ENCODE measurements at regions not wholly inside any gene's neighbourhood (a gene's known extent, or its start where the extent isn't known, plus 50 kb on each side); places are given as distances from the start of the nearest gene placed in this dataset.
A peak's percentile ranks its signal among the peaks of the same experiment; 100 is the strongest.

DNA sequence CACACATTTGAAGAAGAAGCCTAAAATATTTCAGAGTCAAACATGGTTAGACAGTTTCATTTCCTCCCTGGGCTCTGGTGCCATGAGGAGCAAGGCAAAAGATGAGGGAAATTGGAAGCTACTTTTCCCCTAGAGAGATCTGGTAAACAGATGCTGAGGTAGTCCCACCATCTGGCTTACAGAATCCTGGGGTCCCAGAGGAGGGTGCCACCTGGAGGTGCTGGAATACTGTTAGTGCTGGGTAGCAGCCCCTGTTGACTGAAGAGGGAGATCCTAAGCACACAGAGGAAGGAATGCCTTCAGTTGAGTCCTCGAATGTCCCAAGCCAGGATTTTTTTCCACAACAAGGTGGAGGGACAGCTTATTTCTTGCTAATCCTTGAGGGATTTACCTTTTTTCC lies 160.1 kb downstream of the FZD1 start:
- TF ChIP-seq, protein P1, sequence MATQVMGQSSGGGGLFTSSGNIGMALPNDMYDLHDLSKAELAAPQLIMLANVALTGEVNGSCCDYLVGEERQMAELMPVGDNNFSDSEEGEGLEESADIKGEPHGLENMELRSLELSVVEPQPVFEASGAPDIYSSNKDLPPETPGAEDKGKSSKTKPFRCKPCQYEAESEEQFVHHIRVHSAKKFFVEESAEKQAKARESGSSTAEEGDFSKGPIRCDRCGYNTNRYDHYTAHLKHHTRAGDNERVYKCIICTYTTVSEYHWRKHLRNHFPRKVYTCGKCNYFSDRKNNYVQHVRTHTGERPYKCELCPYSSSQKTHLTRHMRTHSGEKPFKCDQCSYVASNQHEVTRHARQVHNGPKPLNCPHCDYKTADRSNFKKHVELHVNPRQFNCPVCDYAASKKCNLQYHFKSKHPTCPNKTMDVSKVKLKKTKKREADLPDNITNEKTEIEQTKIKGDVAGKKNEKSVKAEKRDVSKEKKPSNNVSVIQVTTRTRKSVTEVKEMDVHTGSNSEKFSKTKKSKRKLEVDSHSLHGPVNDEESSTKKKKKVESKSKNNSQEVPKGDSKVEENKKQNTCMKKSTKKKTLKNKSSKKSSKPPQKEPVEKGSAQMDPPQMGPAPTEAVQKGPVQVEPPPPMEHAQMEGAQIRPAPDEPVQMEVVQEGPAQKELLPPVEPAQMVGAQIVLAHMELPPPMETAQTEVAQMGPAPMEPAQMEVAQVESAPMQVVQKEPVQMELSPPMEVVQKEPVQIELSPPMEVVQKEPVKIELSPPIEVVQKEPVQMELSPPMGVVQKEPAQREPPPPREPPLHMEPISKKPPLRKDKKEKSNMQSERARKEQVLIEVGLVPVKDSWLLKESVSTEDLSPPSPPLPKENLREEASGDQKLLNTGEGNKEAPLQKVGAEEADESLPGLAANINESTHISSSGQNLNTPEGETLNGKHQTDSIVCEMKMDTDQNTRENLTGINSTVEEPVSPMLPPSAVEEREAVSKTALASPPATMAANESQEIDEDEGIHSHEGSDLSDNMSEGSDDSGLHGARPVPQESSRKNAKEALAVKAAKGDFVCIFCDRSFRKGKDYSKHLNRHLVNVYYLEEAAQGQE (tag by site-specific recombination; IDR thresholded peaks at IDR 0.05): no peak
- TF ChIP-seq ZNF558 (tag by site-specific recombination; IDR thresholded peaks at IDR 0.05) (no peak), CTCF (tag by site-specific recombination; IDR thresholded peaks at IDR 0.05) (0 out of 2 replicates have a peak, but pooled peaks have one; percentile 27), ZBTB20 (tag by site-specific recombination; IDR thresholded peaks at IDR 0.05) (no peak), ZNF266 (tag by site-specific recombination; IDR thresholded peaks at IDR 0.05; ENCODE audit: low read depth) (no peak), ZNF639 (tag by site-specific recombination; IDR thresholded peaks at IDR 0.05) (no peak), ZNF350 (tag by site-specific recombination; IDR thresholded peaks at IDR 0.05) (no peak)
- TF ChIP-seq, protein P2, sequence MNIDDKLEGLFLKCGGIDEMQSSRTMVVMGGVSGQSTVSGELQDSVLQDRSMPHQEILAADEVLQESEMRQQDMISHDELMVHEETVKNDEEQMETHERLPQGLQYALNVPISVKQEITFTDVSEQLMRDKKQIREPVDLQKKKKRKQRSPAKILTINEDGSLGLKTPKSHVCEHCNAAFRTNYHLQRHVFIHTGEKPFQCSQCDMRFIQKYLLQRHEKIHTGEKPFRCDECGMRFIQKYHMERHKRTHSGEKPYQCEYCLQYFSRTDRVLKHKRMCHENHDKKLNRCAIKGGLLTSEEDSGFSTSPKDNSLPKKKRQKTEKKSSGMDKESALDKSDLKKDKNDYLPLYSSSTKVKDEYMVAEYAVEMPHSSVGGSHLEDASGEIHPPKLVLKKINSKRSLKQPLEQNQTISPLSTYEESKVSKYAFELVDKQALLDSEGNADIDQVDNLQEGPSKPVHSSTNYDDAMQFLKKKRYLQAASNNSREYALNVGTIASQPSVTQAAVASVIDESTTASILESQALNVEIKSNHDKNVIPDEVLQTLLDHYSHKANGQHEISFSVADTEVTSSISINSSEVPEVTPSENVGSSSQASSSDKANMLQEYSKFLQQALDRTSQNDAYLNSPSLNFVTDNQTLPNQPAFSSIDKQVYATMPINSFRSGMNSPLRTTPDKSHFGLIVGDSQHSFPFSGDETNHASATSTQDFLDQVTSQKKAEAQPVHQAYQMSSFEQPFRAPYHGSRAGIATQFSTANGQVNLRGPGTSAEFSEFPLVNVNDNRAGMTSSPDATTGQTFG (tag by site-specific recombination; IDR thresholded peaks at IDR 0.05; ENCODE audit: borderline replicate concordance): no peak
